Endothelial cell of umbilical vein (primary cell): ENCODE measurements at regions not wholly inside any gene's neighbourhood (a gene's known extent, or its start where the extent isn't known, plus 50 kb on each side); places are given as distances from the start of the nearest gene placed in this dataset.
"Not testable (repeated sequence)": the region's sequence is repeated elsewhere in the genome, so short reads cannot be mapped to it uniquely, and the experiment has no call there.

Source experiments
- BruUV-seq: library from RNA; stranded (reverse); fragments of 400-500 nt; replicated peaks from 2 replicates; lab custom pipeline; 2021; lab: Mats Ljungman, UMichigan
- CTCF ChIA-PET: fragments of 300-600, 350-600 bp; sonication (Branson Sonifier 250); formaldehyde crosslinking; loops from one replicate; lab custom pipeline; 2021; ENCODE audit warnings: antibody characterized with exemption, inconsistent platforms; lab: Charles Lee
- POLR2A ChIA-PET: fragments of 300-600, 350-600 bp; sonication (Branson Sonifier 250); formaldehyde crosslinking; loops from one replicate; lab custom pipeline; 2021; ENCODE audit warnings: antibody characterized with exemption, inconsistent platforms; lab: Charles Lee
- DNase-seq: peaks from one replicate; pipeline ENCODE4 v3.0.0-alpha.2; 2011; ENCODE audit warnings: low read depth, low spot score
- FAIRE-seq: peaks from 2 replicates; lab custom pipeline; 2011; peaks lifted over from hg19 to GRCh38; lab: Jason Lieb, UNC
- H2AFZ ChIP-seq: 2 replicates; pipeline ENCODE4 v1.6.0; 2012; ENCODE audit warnings: low read depth, low read length, control low read depth, inconsistent platforms
- H3K27ac ChIP-seq: 2 replicates; pipeline ENCODE4 v1.5.1; 2011; ENCODE audit warnings: low read depth, mild to moderate bottlenecking, control low read depth, low read length, moderate library complexity; ENCODE audit not compliant: insufficient read depth
- H3K27me3 ChIP-seq, 2 experiments: 2 replicates each; pipeline versions ENCODE4 v1.6.0 to v1.6.1; 2011; ENCODE audit warnings: low read length in 2 of 2, mixed read lengths in 1 of 2; ENCODE audit not compliant: control insufficient read depth in 2 of 2, insufficient read depth in 2 of 2
- H3K36me3 ChIP-seq, 2 experiments: 2 replicates in 1 of 2; 3 replicates in 1 of 2; pipeline ENCODE4 v1.5.1; 2011; ENCODE audit warnings: low read length in 2 of 2, mild to moderate bottlenecking in 1 of 2, moderate library complexity in 1 of 2; ENCODE audit not compliant: control insufficient read depth in 2 of 2, insufficient read depth in 2 of 2; ENCODE audit errors: extremely low read depth in 1 of 2
- H3K4me1 ChIP-seq: 3 replicates; pipeline ENCODE4 v1.5.1; 2011; ENCODE audit warnings: mild to moderate bottlenecking, low read length; ENCODE audit not compliant: control insufficient read depth, insufficient read depth; ENCODE audit errors: extremely low read depth
- H3K4me2 ChIP-seq: 2 replicates; pipeline ENCODE4 v1.6.1; 2011; ENCODE audit warnings: low read length, control low read depth, mixed read lengths; ENCODE audit not compliant: insufficient read depth
- H3K4me3 ChIP-seq, 3 experiments: fragments of 200-600 bp in 1 of 3; sonication (generic), shearing (Covaris generic) in 1 of 3; replicated peaks in 1 of 3; 2 replicates each; pipeline ENCODE4 v1.5.1; 2011 to 2016; ENCODE audit warnings: control low read depth in 3 of 3, low read length in 3 of 3, mild to moderate bottlenecking in 2 of 3, inconsistent platforms in 1 of 3, low read depth in 1 of 3, moderate library complexity in 1 of 3; ENCODE audit not compliant: insufficient read depth in 1 of 3
- H3K79me2 ChIP-seq: 2 replicates; pipeline ENCODE4 v1.6.0; 2012; ENCODE audit warnings: low read length, inconsistent platforms; ENCODE audit not compliant: control insufficient read depth, insufficient read depth
- H3K9ac ChIP-seq: replicated peaks from 2 replicates; pipeline ENCODE3; 2011; ENCODE audit warnings: low read length, control low read depth; ENCODE audit not compliant: insufficient read depth; ENCODE audit errors: extremely low read depth
- H3K9me1 ChIP-seq: replicated peaks from 3 replicates; pipeline ENCODE4 v1.6.0; 2011; ENCODE audit warnings: mild to moderate bottlenecking, low read length; ENCODE audit not compliant: control insufficient read depth, insufficient read depth; ENCODE audit errors: extremely low read depth
- H3K9me3 ChIP-seq: replicated peaks from 2 replicates; pipeline ENCODE4 v1.5.1; 2012; ENCODE audit warnings: low read length, inconsistent platforms; ENCODE audit not compliant: control insufficient read depth, insufficient read depth
- H4K20me1 ChIP-seq: replicated peaks from 2 replicates; pipeline ENCODE3; 2011; ENCODE audit warnings: mild to moderate bottlenecking, low read length; ENCODE audit not compliant: control insufficient read depth, insufficient read depth; ENCODE audit errors: extremely low read depth
- EZH2 ChIP-seq: IDR thresholded peaks from 2 replicates; pipeline ENCODE4 v1.6.1; 2012; ENCODE audit warnings: borderline replicate concordance, low read depth, mild to moderate bottlenecking, moderate library complexity, low read length, inconsistent platforms; ENCODE audit not compliant: severe bottlenecking
- FOS ChIP-seq: IDR thresholded peaks from 2 replicates; pipeline ENCODE4 v1.6.1; 2011; ENCODE audit warnings: mild to moderate bottlenecking, low read length, moderate library complexity, borderline replicate concordance; ENCODE audit not compliant: insufficient read depth
- GATA2 ChIP-seq: IDR thresholded peaks from 2 replicates; pipeline ENCODE4 v1.7.0; 2011; ENCODE audit warnings: low read depth, mild to moderate bottlenecking, moderate library complexity, mixed read lengths, low read length; ENCODE audit not compliant: insufficient read length, insufficient read depth
- MYC ChIP-seq: IDR thresholded peaks from one replicate; pipeline ENCODE4 v1.6.1; 2011; ENCODE audit warnings: mild to moderate bottlenecking, low read depth, low read length
- POLR2A ChIP-seq: IDR thresholded peaks from 2 replicates; pipeline ENCODE4 v1.6.1; 2012; ENCODE audit warnings: low read depth, mild to moderate bottlenecking, control low read depth, low read length
- POLR2AphosphoS5 ChIP-seq: IDR thresholded peaks from 2 replicates; pipeline ENCODE4 v1.6.1; 2012; ENCODE audit warnings: low read depth, mild to moderate bottlenecking, control low read depth, low read length, moderate library complexity; ENCODE audit not compliant: insufficient read depth
- dilution Hi-C: fragments of 300-500 bp; cut with MboI; formaldehyde crosslinking; loops from one replicate; pipeline ENCODE4 v1.15.0; 2019; ENCODE audit warnings: low sequenced_read_pairs; ENCODE audit not compliant: extremely low pct_ligation_motif_present
- intact Hi-C: fragments of 100-400 bp; cut with micrococcal nuclease; formaldehyde crosslinking; loops from one replicate; pipeline ENCODE4 v1.10.0; 2022
- TF ChIP-seq, protein P1 (sequence below): IDR thresholded peaks from 2 replicates; pipeline ENCODE4 v1.6.1; 2011; ENCODE audit not compliant: insufficient read depth, insufficient read length

DNA sequence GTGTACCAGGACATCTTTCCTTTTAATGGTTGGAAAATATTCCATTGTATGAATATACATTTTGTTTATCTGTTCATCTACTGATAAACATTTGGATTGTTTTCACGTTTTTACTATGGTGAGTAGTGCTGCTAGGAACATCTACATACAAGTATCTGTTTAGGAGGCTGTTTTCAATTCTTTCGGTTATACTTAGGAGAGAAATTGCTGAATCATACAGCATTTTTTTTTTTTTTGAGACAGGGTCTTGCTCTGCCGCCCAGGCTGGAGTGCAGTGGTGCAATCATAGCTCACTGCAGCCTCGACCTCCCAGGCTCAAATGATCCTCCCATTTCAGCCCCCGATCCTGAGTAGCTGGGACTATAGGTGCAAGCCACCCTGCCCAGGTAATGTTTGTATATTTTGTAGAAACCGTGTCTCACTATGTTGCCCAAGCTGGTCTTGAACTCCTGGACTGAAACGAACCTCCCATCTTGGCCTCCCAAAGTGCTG, 122.9 kb downstream of the CRLF3 start:
- H2AFZ ChIP-seq: no peak overlapping the region
- no peaks in the 10 kb centered on the region for H3K9me1 ChIP-seq
- H3K4me3 ChIP-seq: no peak overlapping the region
- H3K79me2 ChIP-seq: no peaks in the 10 kb centered on the region
- POLR2A ChIA-PET: no interaction called here
- dilution Hi-C loops: no loop called here
- no peak for DNase-seq
- CTCF ChIA-PET: no interaction called here
- H3K4me2 ChIP-seq: no peak overlapping the region
- H3K4me1 ChIP-seq: no peaks in the 10 kb centered on the region
- no peaks in the 10 kb centered on the region for H3K36me3 ChIP-seq
- no peak for FAIRE-seq
- H4K20me1 ChIP-seq: no peaks in the 10 kb centered on the region
- TF ChIP-seq, protein P1, sequence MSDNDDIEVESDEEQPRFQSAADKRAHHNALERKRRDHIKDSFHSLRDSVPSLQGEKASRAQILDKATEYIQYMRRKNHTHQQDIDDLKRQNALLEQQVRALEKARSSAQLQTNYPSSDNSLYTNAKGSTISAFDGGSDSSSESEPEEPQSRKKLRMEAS: no peak
- TF ChIP-seq POLR2A: no peak
- TF ChIP-seq EZH2: no peak
- TF ChIP-seq GATA2: no peak
- TF ChIP-seq FOS: no peak
- TF ChIP-seq POLR2AphosphoS5: no peak
- no peak for TF ChIP-seq MYC
- H3K9ac ChIP-seq: no peak overlapping the region
- no peak overlapping the region for H3K27ac ChIP-seq
- no peaks in the 10 kb centered on the region for H3K9me3 ChIP-seq
- intact Hi-C loops: no loop called here
- BruUV-seq: no TSS peak
- H3K27me3 ChIP-seq: peaks cover 10 to 13% of the 10 kb centered on the region in 2 experiments

DNA sequence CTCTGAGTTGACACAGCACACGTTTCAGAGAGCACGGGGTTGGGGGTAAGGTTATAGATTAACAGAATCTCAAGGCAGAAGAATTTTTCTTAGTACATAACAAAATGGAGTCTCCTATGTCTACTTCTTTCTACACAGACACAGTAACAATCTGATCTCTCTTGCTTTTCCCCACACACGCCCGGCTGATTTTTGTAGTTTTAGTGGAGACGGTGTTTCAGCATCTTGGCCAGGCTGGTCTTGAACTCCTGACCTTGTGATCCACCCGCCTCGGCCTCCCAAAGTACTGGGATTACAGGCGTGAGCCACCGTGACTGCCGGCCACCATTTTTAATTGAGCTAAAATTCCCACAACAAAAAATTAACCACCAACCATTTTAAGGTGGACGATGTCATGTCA, 123.7 kb downstream of the CRLF3 start:
- CTCF ChIA-PET, H3K4me3 ChIP-seq, H3K27ac ChIP-seq, H4K20me1 ChIP-seq, H3K4me2 ChIP-seq, H3K9me1 ChIP-seq, H3K36me3 ChIP-seq, H3K9me3 ChIP-seq, dilution Hi-C loops, POLR2A ChIA-PET, DNase-seq, H3K79me2 ChIP-seq, BruUV-seq, H2AFZ ChIP-seq, intact Hi-C loops, H3K9ac ChIP-seq, H3K27me3 ChIP-seq, H3K4me1 ChIP-seq: not testable (repeated sequence)
- FAIRE-seq: peak; percentile 66
